HCT116 (cell line): ENCODE measurements at regions not wholly inside any gene's neighbourhood (a gene's known extent, or its start where the extent isn't known, plus 50 kb on each side); places are given as distances from the start of the nearest gene placed in this dataset.

ENCODE experiments used
- ATAC-seq: fragments of 200-7000 bp; cut with Tn5 transposase; 2 replicates; pipeline ENCODE4 v1.9.1; 2020; ENCODE audit warnings: mild to moderate bottlenecking, moderate library complexity
- BruUV-seq: library from RNA; stranded (reverse); fragments of 400-500 nt; replicated peaks from 2 replicates; lab custom pipeline; 2021; lab: Mats Ljungman, UMichigan
- CTCF ChIA-PET: fragments of 300-600 bp; sonication (Branson Sonifier 250); formaldehyde crosslinking; loops from one replicate; lab custom pipeline; 2021; ENCODE audit warnings: antibody characterized with exemption; lab: Charles Lee
- POLR2A ChIA-PET: fragments of 300-600, 350-600 bp; sonication (Branson Sonifier 250); formaldehyde crosslinking; loops from one replicate; lab custom pipeline; 2021; ENCODE audit warnings: antibody characterized with exemption; lab: Charles Lee
- RAD21 ChIA-PET, 2 experiments: fragments of 300-600 bp; sonication (Branson Sonifier 250); formaldehyde crosslinking; loops; one replicate each; lab custom pipeline; 2023; ENCODE audit warnings: low total read pairs in 2 of 2; ENCODE audit not compliant: uncharacterized antibody in 2 of 2, unreplicated experiment in 2 of 2, low non-redundant PET in 1 of 2; lab: Charles Lee
- DNase-seq: peaks from one replicate; pipeline ENCODE4 v3.0.0-alpha.2; 2010; ENCODE audit warnings: low read depth, low spot score
- H2AFZ ChIP-seq: fragments of 200-600 bp; shearing (Covaris generic), sonication (generic); 2 replicates; pipeline ENCODE4 v1.6.1; 2017; ENCODE audit warnings: low read depth, mixed run types, mixed read lengths, antibody characterized with exemption, low read length; ENCODE audit not compliant: poor library complexity, severe bottlenecking
- H3K27ac ChIP-seq: 2 replicates; pipeline ENCODE4 v1.5.1; 2012; ENCODE audit warnings: low read depth, low read length
- H3K27me3 ChIP-seq: fragments of 200-600 bp; sonication (generic); 2 replicates; pipeline ENCODE4 v1.6.1; 2016; ENCODE audit warnings: mixed run types, low read length, mixed read lengths; ENCODE audit not compliant: insufficient read depth
- H3K36me3 ChIP-seq, 2 experiments: fragments of 200-500 bp in 1 of 2; fragments of 200-600 bp in 1 of 2; sonication (Bioruptor generic) in 1 of 2; sonication (generic) in 1 of 2; 2 replicates each; pipeline versions ENCODE4 v1.5.1 to v1.6.1; 2014 to 2016; ENCODE audit warnings: low read length in 2 of 2, inconsistent platforms in 1 of 2, mixed read lengths in 1 of 2, mixed run types in 1 of 2; ENCODE audit not compliant: insufficient read depth in 2 of 2, control insufficient read depth in 1 of 2
- H3K4me1 ChIP-seq, 2 experiments: fragments of 200-600 bp in 1 of 2; sonication (generic) in 1 of 2; 2 replicates each; pipeline versions ENCODE4 v1.5.1 to v1.6.1; 2012 to 2017; ENCODE audit warnings: low read length in 2 of 2, inconsistent platforms in 1 of 2, mild to moderate bottlenecking in 1 of 2, mixed read lengths in 1 of 2, mixed run types in 1 of 2, moderate library complexity in 1 of 2; ENCODE audit not compliant: insufficient read depth in 2 of 2, control insufficient read depth in 1 of 2
- H3K4me2 ChIP-seq: fragments of 200-600 bp; sonication (generic); 2 replicates; pipeline ENCODE4 v1.6.1; 2017; ENCODE audit warnings: mixed run types, low read length, mixed read lengths
- H3K4me3 ChIP-seq, 2 experiments: fragments of 200-600 bp in 1 of 2; sonication (generic) in 1 of 2; replicated peaks in 1 of 2; 2 replicates each; pipeline ENCODE4 v1.5.1; 2011 to 2016; ENCODE audit warnings: low read length in 2 of 2, control low read depth in 1 of 2, low read depth in 1 of 2, mild to moderate bottlenecking in 1 of 2, mixed read lengths in 1 of 2, mixed run types in 1 of 2
- H3K79me2 ChIP-seq: fragments of 200-600 bp; sonication (generic); 2 replicates; pipeline ENCODE4 v1.6.1; 2017; ENCODE audit warnings: mild to moderate bottlenecking, mixed run types, low read length, moderate library complexity, mixed read lengths; ENCODE audit not compliant: insufficient read depth
- H3K9ac ChIP-seq: fragments of 200-600 bp; sonication (generic); 2 replicates; pipeline ENCODE4 v1.6.1; 2016; ENCODE audit warnings: low read length, mixed read lengths
- H3K9me2 ChIP-seq: fragments of 200-600 bp; sonication (generic), shearing (Covaris generic); 2 replicates; pipeline ENCODE4 v1.6.1; 2017; ENCODE audit warnings: mixed run types, mild to moderate bottlenecking, moderate library complexity; ENCODE audit not compliant: insufficient read depth
- H3K9me3 ChIP-seq, 2 experiments: fragments of 200-500 bp in 1 of 2; fragments of 200-600 bp in 1 of 2; sonication (Bioruptor generic) in 1 of 2; sonication (generic) in 1 of 2; 2 replicates each; pipeline ENCODE4 v1.6.1; 2014 to 2017; ENCODE audit warnings: low read length in 2 of 2, mixed read lengths in 2 of 2, inconsistent platforms in 1 of 2, low read depth in 1 of 2, mild to moderate bottlenecking in 1 of 2, mixed run types in 1 of 2, moderate library complexity in 1 of 2; ENCODE audit not compliant: control insufficient read depth in 1 of 2, insufficient read depth in 1 of 2
- H4K20me1 ChIP-seq: fragments of 200-600 bp; sonication (generic), shearing (Covaris generic); 2 replicates; pipeline ENCODE4 v1.6.1; 2017; ENCODE audit warnings: mixed run types, mild to moderate bottlenecking, moderate library complexity; ENCODE audit not compliant: insufficient read depth
- EGR1 ChIP-seq: IDR thresholded peaks from 2 replicates; pipeline ENCODE4 v1.6.1; 2012; ENCODE audit warnings: low read depth
- EZH2 ChIP-seq: fragments of 200-600 bp; sonication (generic); IDR thresholded peaks from 2 replicates; pipeline ENCODE4 v1.6.1; 2017; ENCODE audit warnings: antibody characterized with exemption, mixed run types
- SIN3A ChIP-seq: IDR thresholded peaks from 2 replicates; pipeline ENCODE4 v1.6.1; 2012; ENCODE audit warnings: low read depth
- SP1 ChIP-seq: IDR thresholded peaks from 2 replicates; pipeline ENCODE4 v1.6.1; 2012; ENCODE audit warnings: low read depth
- TCF7L2 ChIP-seq: IDR thresholded peaks from 2 replicates; pipeline ENCODE4 v1.7.0; 2011; ENCODE audit warnings: borderline replicate concordance, inconsistent platforms; ENCODE audit not compliant: insufficient read depth, insufficient read length; ENCODE audit errors: extremely low read depth
- intact Hi-C: fragments of 100-400 bp; cut with micrococcal nuclease; formaldehyde crosslinking; loops from 2 replicates; pipeline ENCODE4 v1.10.0; 2022

GRCh38 chr12:107547389-107547788 lies 138.2 kb upstream of the PWP1 start:
- no peak for ATAC-seq
- Histone ChIP-seq H3K4me2 (no peak overlapping the region), H3K27me3 (no peaks in the 10 kb centered on the region), H3K79me2 (no peaks in the 10 kb centered on the region), H3K36me3 (no peaks in the 10 kb centered on the region), H3K4me3 (no peak overlapping the region), H3K9ac (no peak overlapping the region), H2AFZ (no peak overlapping the region)
- POLR2A ChIA-PET, result no interaction called here
- BruUV-seq, result no TSS peak
- no peak for TF ChIP-seq EGR1
- TF ChIP-seq, all 23 proteins: peak for 0
- no peaks in the 10 kb centered on the region for H3K4me1 ChIP-seq
- ChIA-PET RAD21 (no interaction called here), CTCF (no interaction called here)
- intact Hi-C loops, result no loop called here
- H3K9me2 ChIP-seq, result no peaks in the 10 kb centered on the region
- DNase-seq, result no peak
- no peaks in the 10 kb centered on the region for H3K9me3 ChIP-seq
- H3K27ac ChIP-seq, result no peak overlapping the region
- no peaks in the 10 kb centered on the region for H4K20me1 ChIP-seq

DNA sequence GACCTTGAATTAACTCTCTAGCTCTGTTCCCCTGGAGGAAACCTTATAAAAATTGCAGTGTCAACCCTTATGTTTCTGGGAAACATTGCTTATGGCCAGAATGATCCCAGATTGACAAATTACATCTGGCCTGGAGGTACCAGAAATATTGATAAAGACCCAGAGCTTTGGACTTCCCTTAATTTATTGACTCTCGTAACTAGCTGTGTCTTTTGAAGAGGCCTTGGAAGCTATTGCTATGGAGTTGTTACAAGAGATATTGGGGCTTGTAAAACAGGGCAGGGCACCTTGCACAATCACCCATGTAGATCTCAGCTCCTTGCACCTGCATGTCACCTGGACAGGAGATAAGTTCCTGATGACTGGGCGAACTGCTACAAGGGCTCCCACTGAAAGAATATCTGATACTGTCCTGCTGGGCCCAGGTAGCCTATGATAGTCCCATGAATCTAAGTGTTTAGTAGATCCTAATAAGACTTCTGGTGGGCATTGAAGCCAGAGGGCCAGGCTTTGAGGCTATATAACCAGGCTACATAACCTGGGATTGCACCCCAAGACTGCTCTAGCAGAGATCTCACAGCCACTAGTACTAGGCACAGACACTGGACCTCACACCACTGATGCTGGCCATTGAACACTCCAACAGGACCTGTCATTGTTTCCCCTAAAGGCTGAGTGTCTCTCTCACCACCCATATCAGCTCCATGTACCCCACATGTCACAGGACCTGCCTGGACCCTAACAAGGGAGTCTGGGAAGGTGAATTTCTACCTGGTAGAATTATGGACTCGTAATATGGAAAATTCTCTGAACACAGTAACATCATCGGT lies 135.7 kb upstream of the PWP1 start:
- RAD21 ChIA-PET, result no interaction called here
- Histone ChIP-seq H3K79me2 (no peaks in the 10 kb centered on the region), H3K4me1 (no peaks in the 10 kb centered on the region), H3K9me3 (no peaks in the 10 kb centered on the region), H3K9ac (no peak overlapping the region), H3K4me3 (no peak overlapping the region), H3K4me2 (no peak overlapping the region), H4K20me1 (no peaks in the 10 kb centered on the region), H3K36me3 (no peaks in the 10 kb centered on the region), H2AFZ (no peak overlapping the region)
- intact Hi-C loops, result no loop called here
- no peak for DNase-seq
- TF ChIP-seq EZH2, result no peak
- TF ChIP-seq SIN3A, result no peak
- TF ChIP-seq TCF7L2, result no peak
- TF ChIP-seq SP1, result no peak
- TF ChIP-seq, all 23 proteins: peak for 0
- H3K27me3 ChIP-seq, result no peaks in the 10 kb centered on the region
- H3K9me2 ChIP-seq, result no peaks in the 10 kb centered on the region
- ATAC-seq, result no peak
- H3K27ac ChIP-seq, result no peak overlapping the region
- no TSS peak for BruUV-seq
- ChIA-PET POLR2A (interaction anchor here (0.6 kb wide), 1 partner anchor 316 kb away, joined by 4 read pairs; no protein-coding TSS in a partner anchor), CTCF (no interaction called here)
